ENCODE measurements at regions not wholly inside any gene's neighbourhood (a gene's known extent, or its start where the extent isn't known, plus 50 kb on each side); places are given as distances from the start of the nearest gene placed in this dataset.

DNA sequence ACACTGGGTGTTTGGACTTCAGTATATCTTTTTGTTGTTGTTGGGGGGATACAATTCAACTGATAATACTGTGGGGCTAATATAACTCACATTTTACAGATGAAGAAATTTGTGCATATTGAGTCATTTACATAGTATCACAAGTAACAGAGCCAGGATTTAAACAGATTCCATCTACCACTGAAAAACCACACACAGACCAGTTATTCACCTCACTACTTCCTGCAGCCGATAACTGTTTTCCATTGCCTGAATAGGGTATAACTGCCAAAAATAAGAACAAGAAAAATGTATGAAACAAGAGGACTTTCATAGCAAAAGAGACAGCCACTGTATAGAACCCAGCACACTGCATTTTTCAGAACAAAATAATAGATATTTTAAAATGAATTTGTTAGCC is 215.8 kb upstream of the CNTN6 start:
- TF ChIP-seq CTCF (conservative IDR thresholded peaks at IDR 0.05; ENCODE audit: low read depth, low read length) (no peak), EZH2 (IDR thresholded peaks at IDR 0.05; ENCODE audit: borderline replicate concordance, low read depth, low read length, poor library complexity, severe bottlenecking) (no peak)
